PC-9 (cell line): ENCODE measurements at regions not wholly inside any gene's neighbourhood (a gene's known extent, or its start where the extent isn't known, plus 50 kb on each side); places are given as distances from the start of the nearest gene placed in this dataset.

Source experiments
- BruUV-seq: library from RNA; stranded (reverse); fragments of 400-500 nt; replicated peaks from 2 replicates; lab custom pipeline; 2021; lab: Mats Ljungman, UMichigan
- CTCF ChIA-PET: fragments of 300-600 bp; sonication (Branson Sonifier 250); formaldehyde crosslinking; loops from one replicate; lab custom pipeline; 2022; ENCODE audit warnings: antibody characterized with exemption; lab: Charles Lee
- POLR2A ChIA-PET: fragments of 300-600 bp; sonication (Branson Sonifier 250); formaldehyde crosslinking; loops from one replicate; lab custom pipeline; 2022; ENCODE audit warnings: antibody characterized with exemption; ENCODE audit not compliant: unreplicated experiment; lab: Charles Lee
- DNase-seq, 2 experiments: peaks; one replicate each; pipeline versions ENCODE4 v3.0.0 to v3.0.0-alpha.2; 2015 to 2022; ENCODE audit warnings: mixed read lengths in 1 of 2
- H2AFZ ChIP-seq: fragments of 200-600 bp; sonication (generic); 2 replicates; pipeline ENCODE4 v1.8.1; 2017; ENCODE audit warnings: antibody characterized with exemption
- H3F3A ChIP-seq: fragments of 200-600 bp; sonication (generic); 2 replicates; pipeline ENCODE4 v1.8.1; 2017; ENCODE audit warnings: antibody characterized with exemption, mild to moderate bottlenecking, low read depth; ENCODE audit not compliant: insufficient read depth
- H3K27ac ChIP-seq: fragments of 200-600 bp; sonication (generic); 2 replicates; pipeline ENCODE4 v1.6.1; 2016; ENCODE audit warnings: mixed run types
- H3K27me3 ChIP-seq: fragments of 200-600 bp; sonication (generic); 2 replicates; pipeline ENCODE4 v1.6.1; 2016; ENCODE audit warnings: low read depth, mixed run types; ENCODE audit not compliant: insufficient read depth
- H3K36me3 ChIP-seq: fragments of 200-600 bp; sonication (generic); 2 replicates; pipeline ENCODE4 v1.6.1; 2016; ENCODE audit warnings: low read depth, mixed run types
- H3K4me1 ChIP-seq: fragments of 200-600 bp; sonication (generic); replicated peaks from 2 replicates; pipeline ENCODE4 v1.6.1; 2016; ENCODE audit warnings: mixed run types; ENCODE audit not compliant: insufficient read depth
- H3K4me2 ChIP-seq: fragments of 200-600 bp; sonication (generic); 2 replicates; pipeline ENCODE4 v1.6.1; 2017; ENCODE audit warnings: mixed run types
- H3K4me3 ChIP-seq: fragments of 200-600 bp; sonication (generic); 2 replicates; pipeline ENCODE4 v1.6.1; 2016; ENCODE audit warnings: mixed run types
- H3K79me2 ChIP-seq: fragments of 200-600 bp; sonication (generic); 2 replicates; pipeline ENCODE4 v1.6.1; 2017; ENCODE audit warnings: low read depth, mixed run types
- H3K9me2 ChIP-seq: fragments of 200-600 bp; sonication (generic); 2 replicates; pipeline ENCODE4 v1.8.1; 2017; ENCODE audit warnings: mild to moderate bottlenecking; ENCODE audit not compliant: insufficient read depth
- H3K9me3 ChIP-seq: fragments of 200-600 bp; sonication (generic); 2 replicates; pipeline ENCODE4 v1.8.1; 2016; ENCODE audit warnings: low read depth; ENCODE audit not compliant: insufficient read depth
- H4K20me1 ChIP-seq: fragments of 200-600 bp; sonication (generic); 2 replicates; pipeline ENCODE4 v1.8.1; 2017; ENCODE audit not compliant: insufficient read depth
- CTCF ChIP-seq: fragments of 200-600 bp; sonication (generic); conservative IDR thresholded peaks from 2 replicates; pipeline ENCODE4 v1.6.1; 2017; ENCODE audit warnings: mixed run types, antibody characterized with exemption, mild to moderate bottlenecking, moderate library complexity
- EZH2 ChIP-seq: fragments of 200-600 bp; sonication (generic); IDR thresholded peaks from 2 replicates; pipeline ENCODE4 v1.8.0; 2017; ENCODE audit warnings: antibody characterized with exemption, low read depth
- intact Hi-C: fragments of 100-400 bp; cut with micrococcal nuclease; formaldehyde crosslinking; loops from one replicate; pipeline ENCODE4 v1.10.0; 2022; ENCODE audit not compliant: unreplicated experiment

GRCh38 chr4:116899561-116899960 lies 185.8 kb downstream of the TRAM1L1 start:
- Histone ChIP-seq H3K4me1 (no peaks in the 10 kb centered on the region), H3K4me2 (no peak overlapping the region), H2AFZ (no peak overlapping the region), H3K27me3 (no peaks in the 10 kb centered on the region), H3K9me3 (no peaks in the 10 kb centered on the region), H3K79me2 (no peaks in the 10 kb centered on the region), H3K9me2 (no peaks in the 10 kb centered on the region), H3K4me3 (no peak overlapping the region), H3K27ac (no peak overlapping the region), H3K36me3 (no peaks in the 10 kb centered on the region), H3F3A (no peaks in the 10 kb centered on the region), H4K20me1 (no peaks in the 10 kb centered on the region)
- no peak for TF ChIP-seq CTCF
- POLR2A ChIA-PET, result no interaction called here
- CTCF ChIA-PET, result no interaction called here
- no peak for DNase-seq
- BruUV-seq, result no TSS peak
- intact Hi-C loops, result no loop called here

GRCh38 chr4:116885579-116885978 lies 199.8 kb downstream of the TRAM1L1 start:
- H3K4me2 ChIP-seq, result no peak overlapping the region
- H3K36me3 ChIP-seq, result no peaks in the 10 kb centered on the region
- no peaks in the 10 kb centered on the region for H3K27me3 ChIP-seq
- no peaks in the 10 kb centered on the region for H3F3A ChIP-seq
- TF ChIP-seq CTCF, result no peak
- TF ChIP-seq EZH2, result no peak
- no peaks in the 10 kb centered on the region for H3K9me3 ChIP-seq
- DNase-seq, result no peak
- H3K4me3 ChIP-seq, result no peak overlapping the region
- intact Hi-C loops, result no loop called here
- no peaks in the 10 kb centered on the region for H3K79me2 ChIP-seq
- H3K4me1 ChIP-seq, result no peaks in the 10 kb centered on the region
- H4K20me1 ChIP-seq, result no peaks in the 10 kb centered on the region
- H3K9me2 ChIP-seq, result no peaks in the 10 kb centered on the region
- H3K27ac ChIP-seq, result no peak overlapping the region
- BruUV-seq, result no TSS peak
- no peak overlapping the region for H2AFZ ChIP-seq
- POLR2A ChIA-PET, result no interaction called here
- CTCF ChIA-PET, result no interaction called here

GRCh38 chr4:116882503-116882902 lies 202.9 kb downstream of the TRAM1L1 start:
- ChIA-PET POLR2A (no interaction called here), CTCF (no interaction called here)
- no peak overlapping the region for H3K4me2 ChIP-seq
- H4K20me1 ChIP-seq, result no peaks in the 10 kb centered on the region
- H2AFZ ChIP-seq, result no peak overlapping the region
- no peaks in the 10 kb centered on the region for H3F3A ChIP-seq
- no peaks in the 10 kb centered on the region for H3K27me3 ChIP-seq
- H3K36me3 ChIP-seq, result no peaks in the 10 kb centered on the region
- H3K27ac ChIP-seq, result no peak overlapping the region
- H3K4me1 ChIP-seq, result no peaks in the 10 kb centered on the region
- no TSS peak for BruUV-seq
- intact Hi-C loops, result no loop called here
- TF ChIP-seq CTCF, result no peak
- no peak for TF ChIP-seq EZH2
- no peaks in the 10 kb centered on the region for H3K9me3 ChIP-seq
- H3K4me3 ChIP-seq, result no peak overlapping the region
- no peaks in the 10 kb centered on the region for H3K9me2 ChIP-seq
- H3K79me2 ChIP-seq, result no peaks in the 10 kb centered on the region
- no peak for DNase-seq
